Neural cell (in vitro differentiated cells): ENCODE measurements at regions not wholly inside any gene's neighbourhood (a gene's known extent, or its start where the extent isn't known, plus 50 kb on each side); places are given as distances from the start of the nearest gene placed in this dataset.

Source experiments
- H2AFZ ChIP-seq: fragments of 200-600, 300-800 bp; sonication (generic), shearing (Covaris generic); 2 replicates; pipeline ENCODE4 v1.6.0; 2014; ENCODE audit warnings: low read depth, mild to moderate bottlenecking, antibody characterized with exemption, low read length, moderate library complexity
- H3F3A ChIP-seq: fragments of 200-600 bp; shearing (Covaris generic); 2 replicates; pipeline ENCODE4 v1.6.1; 2016; ENCODE audit warnings: mild to moderate bottlenecking, moderate library complexity, mixed read lengths, antibody characterized with exemption, low read length; ENCODE audit not compliant: insufficient read depth, poor library complexity, severe bottlenecking
- H3K27ac ChIP-seq: fragments of 200-600, 300-800 bp; sonication (generic), shearing (Covaris generic); 2 replicates; pipeline ENCODE4 v1.5.1; 2014; ENCODE audit warnings: mild to moderate bottlenecking, low read length, moderate library complexity
- H3K27me3 ChIP-seq: fragments of 300-800, 200-600 bp; sonication (generic), shearing (Covaris generic); 2 replicates; pipeline ENCODE4 v1.6.0; 2014; ENCODE audit warnings: mild to moderate bottlenecking, low read depth, low read length, moderate library complexity; ENCODE audit not compliant: insufficient read depth
- H3K36me3 ChIP-seq: fragments of 300-800, 200-600 bp; sonication (generic), shearing (Covaris generic); 2 replicates; pipeline ENCODE4 v1.5.1; 2014; ENCODE audit warnings: mild to moderate bottlenecking, antibody characterized with exemption, low read length, moderate library complexity; ENCODE audit not compliant: insufficient read depth
- H3K4me2 ChIP-seq: fragments of 300-800, 200-600 bp; sonication (generic), shearing (Covaris generic); 2 replicates; pipeline ENCODE4 v1.6.0; 2014; ENCODE audit warnings: mild to moderate bottlenecking, low read length
- H3K4me3 ChIP-seq: fragments of 300-800, 200-600 bp; sonication (generic), shearing (Covaris generic); 2 replicates; pipeline ENCODE4 v1.5.1; 2014; ENCODE audit warnings: mild to moderate bottlenecking, low read length, moderate library complexity
- H3K79me2 ChIP-seq: fragments of 200-600 bp; shearing (Covaris generic); replicated peaks from 2 replicates; pipeline ENCODE4 v1.6.0; 2014; ENCODE audit warnings: mild to moderate bottlenecking, low read length, moderate library complexity; ENCODE audit not compliant: insufficient read depth
- H3K9ac ChIP-seq: fragments of 300-800, 200-600 bp; sonication (generic), shearing (Covaris generic); 2 replicates; pipeline ENCODE4 v1.6.1; 2016; ENCODE audit warnings: mild to moderate bottlenecking, low read length, mixed read lengths
- H3K9me2 ChIP-seq: fragments of 200-600 bp; shearing (Covaris generic); 2 replicates; pipeline ENCODE4 v1.6.1; 2016; ENCODE audit warnings: mild to moderate bottlenecking, low read length, mixed read lengths; ENCODE audit not compliant: insufficient read depth
- H3K9me3 ChIP-seq: fragments of 200-600, 300-800 bp; sonication (generic), shearing (Covaris generic); 2 replicates; pipeline ENCODE4 v1.6.1; 2016; ENCODE audit warnings: mild to moderate bottlenecking, mixed run types, low read length, moderate library complexity, mixed read lengths
- H4K20me1 ChIP-seq: fragments of 200-600 bp; shearing (Covaris generic); 2 replicates; pipeline ENCODE4 v1.6.1; 2016; ENCODE audit warnings: mild to moderate bottlenecking, mixed run types; ENCODE audit not compliant: insufficient read depth
- CTCF ChIP-seq: fragments of 450-650 bp; IDR thresholded peaks from 2 replicates; pipeline ENCODE4 v1.5.1; 2014; ENCODE audit warnings: antibody characterized with exemption, mild to moderate bottlenecking, moderate library complexity; ENCODE audit not compliant: poor library complexity, severe bottlenecking
- EP300 ChIP-seq: fragments of 450-650 bp; conservative IDR thresholded peaks from 2 replicates; pipeline ENCODE4 v1.6.1; 2014; ENCODE audit warnings: antibody characterized with exemption, mild to moderate bottlenecking, moderate library complexity; ENCODE audit not compliant: poor library complexity, severe bottlenecking
- EZH2 ChIP-seq: fragments of 200-600, 300-800 bp; shearing (Covaris generic), sonication (generic); IDR thresholded peaks from 2 replicates; pipeline ENCODE4 v1.6.1; 2014; ENCODE audit warnings: antibody characterized with exemption, low read length, borderline replicate concordance, mild to moderate bottlenecking; ENCODE audit not compliant: insufficient read depth, poor library complexity, severe bottlenecking
- MXI1 ChIP-seq: fragments of 450-650 bp; conservative IDR thresholded peaks from 2 replicates; pipeline ENCODE4 v1.6.1; 2014; ENCODE audit warnings: antibody characterized with exemption, mild to moderate bottlenecking; ENCODE audit not compliant: poor library complexity, severe bottlenecking
- POLR2AphosphoS5 ChIP-seq: IDR thresholded peaks from 2 replicates; pipeline ENCODE4 v1.6.1; 2012
- RAD21 ChIP-seq: fragments of 450-650 bp; conservative IDR thresholded peaks from 2 replicates; pipeline ENCODE4 v1.6.1; 2014; ENCODE audit warnings: antibody characterized with exemption, mild to moderate bottlenecking, moderate library complexity
- SMC3 ChIP-seq: fragments of 450-650 bp; conservative IDR thresholded peaks from 2 replicates; pipeline ENCODE4 v1.6.1; 2014; ENCODE audit warnings: antibody characterized with exemption, mild to moderate bottlenecking, moderate library complexity; ENCODE audit not compliant: poor library complexity
- TAF1 ChIP-seq: IDR thresholded peaks from 2 replicates; pipeline ENCODE4 v1.6.1; 2012; ENCODE audit warnings: low read depth
- TF ChIP-seq, protein P1 (sequence below): IDR thresholded peaks from 2 replicates; pipeline ENCODE4 v1.6.1; 2012; ENCODE audit warnings: borderline replicate concordance

GRCh38 chr4:34922325-34922724 is 1322.0 kb downstream of the ARAP2 start:
- Histone ChIP-seq H3K9me2 (no peaks in the 10 kb centered on the region), H3K36me3 (no peaks in the 10 kb centered on the region), H3K9ac (no peak overlapping the region), H3K27ac (no peak overlapping the region), H3K9me3 (no peaks in the 10 kb centered on the region), H4K20me1 (no peaks in the 10 kb centered on the region), H3K79me2 (no peaks in the 10 kb centered on the region), H3K27me3 (no peaks in the 10 kb centered on the region), H2AFZ (no peak overlapping the region), H3K4me2 (no peak overlapping the region), H3F3A (no peaks in the 10 kb centered on the region), H3K4me3 (no peak overlapping the region)
- no peak for TF ChIP-seq SMC3
- TF ChIP-seq, protein P1, sequence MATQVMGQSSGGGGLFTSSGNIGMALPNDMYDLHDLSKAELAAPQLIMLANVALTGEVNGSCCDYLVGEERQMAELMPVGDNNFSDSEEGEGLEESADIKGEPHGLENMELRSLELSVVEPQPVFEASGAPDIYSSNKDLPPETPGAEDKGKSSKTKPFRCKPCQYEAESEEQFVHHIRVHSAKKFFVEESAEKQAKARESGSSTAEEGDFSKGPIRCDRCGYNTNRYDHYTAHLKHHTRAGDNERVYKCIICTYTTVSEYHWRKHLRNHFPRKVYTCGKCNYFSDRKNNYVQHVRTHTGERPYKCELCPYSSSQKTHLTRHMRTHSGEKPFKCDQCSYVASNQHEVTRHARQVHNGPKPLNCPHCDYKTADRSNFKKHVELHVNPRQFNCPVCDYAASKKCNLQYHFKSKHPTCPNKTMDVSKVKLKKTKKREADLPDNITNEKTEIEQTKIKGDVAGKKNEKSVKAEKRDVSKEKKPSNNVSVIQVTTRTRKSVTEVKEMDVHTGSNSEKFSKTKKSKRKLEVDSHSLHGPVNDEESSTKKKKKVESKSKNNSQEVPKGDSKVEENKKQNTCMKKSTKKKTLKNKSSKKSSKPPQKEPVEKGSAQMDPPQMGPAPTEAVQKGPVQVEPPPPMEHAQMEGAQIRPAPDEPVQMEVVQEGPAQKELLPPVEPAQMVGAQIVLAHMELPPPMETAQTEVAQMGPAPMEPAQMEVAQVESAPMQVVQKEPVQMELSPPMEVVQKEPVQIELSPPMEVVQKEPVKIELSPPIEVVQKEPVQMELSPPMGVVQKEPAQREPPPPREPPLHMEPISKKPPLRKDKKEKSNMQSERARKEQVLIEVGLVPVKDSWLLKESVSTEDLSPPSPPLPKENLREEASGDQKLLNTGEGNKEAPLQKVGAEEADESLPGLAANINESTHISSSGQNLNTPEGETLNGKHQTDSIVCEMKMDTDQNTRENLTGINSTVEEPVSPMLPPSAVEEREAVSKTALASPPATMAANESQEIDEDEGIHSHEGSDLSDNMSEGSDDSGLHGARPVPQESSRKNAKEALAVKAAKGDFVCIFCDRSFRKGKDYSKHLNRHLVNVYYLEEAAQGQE = no peak
- no peak for TF ChIP-seq MXI1
- TF ChIP-seq TAF1 = no peak
- no peak for TF ChIP-seq RAD21
- no peak for TF ChIP-seq EZH2
- TF ChIP-seq POLR2AphosphoS5 = no peak
- TF ChIP-seq CTCF = no peak
- TF ChIP-seq EP300 = no peak

GRCh38 chr4:34932591-34932990 is 1311.7 kb downstream of the ARAP2 start:
- Histone ChIP-seq H3K9ac (no peak overlapping the region), H3K4me2 (no peak overlapping the region), H3K9me2 (no peaks in the 10 kb centered on the region), H3K9me3 (no peaks in the 10 kb centered on the region), H3K27me3 (no peaks in the 10 kb centered on the region), H3K4me3 (no peak overlapping the region), H3K36me3 (no peaks in the 10 kb centered on the region), H3F3A (no peaks in the 10 kb centered on the region), H3K27ac (no peak overlapping the region), H4K20me1 (no peaks in the 10 kb centered on the region), H3K79me2 (no peaks in the 10 kb centered on the region), H2AFZ (no peak overlapping the region)
- TF ChIP-seq RAD21 = no peak
- TF ChIP-seq SMC3 = no peak
- TF ChIP-seq, protein P1 = no peak
- TF ChIP-seq EZH2 = no peak
- no peak for TF ChIP-seq CTCF
- no peak for TF ChIP-seq EP300
